HEK293 (cell line): ENCODE measurements at regions not wholly inside any gene's neighbourhood (a gene's known extent, or its start where the extent isn't known, plus 50 kb on each side); places are given as distances from the start of the nearest gene placed in this dataset.

Source experiments
- MYNN ChIP-seq: fragments of 450-650 bp; formaldehyde crosslinking; IDR thresholded peaks from 2 replicates; pipeline ENCODE4 v1.5.1; 2016; ENCODE audit warnings: missing biosample characterization, missing genetic modification characterization, borderline replicate concordance
- ZBTB21 ChIP-seq: fragments of 450-650 bp; formaldehyde crosslinking; IDR thresholded peaks from 2 replicates; pipeline ENCODE4 v1.5.1; 2017; ENCODE audit warnings: missing biosample characterization, missing genetic modification characterization
- ZNF311 ChIP-seq: fragments of 450-650 bp; formaldehyde crosslinking; IDR thresholded peaks from 2 replicates; pipeline ENCODE4 v1.5.1; 2017; ENCODE audit warnings: missing biosample characterization, missing genetic modification characterization, borderline replicate concordance
- ZNF394 ChIP-seq: fragments of 450-650 bp; formaldehyde crosslinking; IDR thresholded peaks from 2 replicates; pipeline ENCODE4 v1.5.1; 2016; ENCODE audit warnings: missing biosample characterization, missing genetic modification characterization, mild to moderate bottlenecking, moderate library complexity, borderline replicate concordance
- ZNF549 ChIP-seq: fragments of 450-650 bp; IDR thresholded peaks from 2 replicates; pipeline ENCODE4 v1.5.1; 2018; ENCODE audit warnings: missing biosample characterization, missing genetic modification characterization, mild to moderate bottlenecking, inconsistent platforms, moderate library complexity
- ZNF677 ChIP-seq: fragments of 450-650 bp; IDR thresholded peaks from 2 replicates; pipeline ENCODE4 v1.5.0; 2018; ENCODE audit warnings: missing biosample characterization, mild to moderate bottlenecking, missing genetic modification characterization, moderate library complexity
- TF ChIP-seq, protein P1 (sequence below): fragments of 450-650 bp; formaldehyde crosslinking; IDR thresholded peaks from 2 replicates; pipeline ENCODE4 v1.5.1; 2016; ENCODE audit warnings: missing biosample characterization, missing genetic modification characterization
- TF ChIP-seq, protein P2 (sequence below): fragments of 450-650 bp; formaldehyde crosslinking; IDR thresholded peaks from 2 replicates; pipeline ENCODE4 v1.5.1; 2016; ENCODE audit warnings: missing biosample characterization, missing genetic modification characterization
- TF ChIP-seq, protein P3 (sequence below): fragments of 450-650 bp; formaldehyde crosslinking; IDR thresholded peaks from 2 replicates; pipeline ENCODE4 v1.5.1; 2016; ENCODE audit warnings: missing biosample characterization, missing genetic modification characterization

DNA sequence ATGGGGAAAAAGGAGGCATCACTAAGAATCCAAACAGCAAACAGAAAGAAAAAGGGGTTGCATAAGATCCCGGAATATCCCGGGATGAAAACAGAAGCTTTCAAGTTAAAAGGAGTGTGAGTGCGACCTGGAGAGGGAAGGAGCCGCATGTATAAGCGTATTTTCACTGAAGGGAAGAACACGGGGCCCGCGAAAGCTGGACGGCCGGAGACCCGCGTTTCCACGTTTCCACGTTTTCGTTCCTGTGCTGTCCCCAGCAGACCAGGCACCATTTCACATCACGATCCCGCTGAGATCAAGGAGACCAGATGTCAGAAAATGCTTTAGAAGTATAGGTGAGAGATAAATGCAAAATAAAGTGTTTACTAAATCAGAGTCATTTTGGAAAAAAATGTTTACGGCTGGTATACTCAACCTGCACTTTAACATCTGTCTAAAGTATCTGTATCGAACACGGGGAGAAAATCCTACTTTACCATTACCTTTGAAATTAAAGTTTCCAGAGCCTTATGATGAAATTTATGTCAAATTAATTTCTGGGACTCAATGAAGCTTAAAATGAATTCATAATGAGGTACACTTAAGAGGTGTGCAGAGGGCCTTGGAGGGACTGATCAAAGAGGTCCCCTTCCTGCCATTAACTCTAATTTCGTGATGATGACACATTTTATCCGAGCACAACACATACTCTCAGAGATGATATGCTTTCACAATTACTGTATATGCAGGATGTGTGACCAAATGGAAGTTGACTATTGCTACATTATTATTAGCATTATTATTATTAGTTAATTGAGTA lies 71.0 kb upstream of the SALL3 start:
- TF ChIP-seq, protein P1, sequence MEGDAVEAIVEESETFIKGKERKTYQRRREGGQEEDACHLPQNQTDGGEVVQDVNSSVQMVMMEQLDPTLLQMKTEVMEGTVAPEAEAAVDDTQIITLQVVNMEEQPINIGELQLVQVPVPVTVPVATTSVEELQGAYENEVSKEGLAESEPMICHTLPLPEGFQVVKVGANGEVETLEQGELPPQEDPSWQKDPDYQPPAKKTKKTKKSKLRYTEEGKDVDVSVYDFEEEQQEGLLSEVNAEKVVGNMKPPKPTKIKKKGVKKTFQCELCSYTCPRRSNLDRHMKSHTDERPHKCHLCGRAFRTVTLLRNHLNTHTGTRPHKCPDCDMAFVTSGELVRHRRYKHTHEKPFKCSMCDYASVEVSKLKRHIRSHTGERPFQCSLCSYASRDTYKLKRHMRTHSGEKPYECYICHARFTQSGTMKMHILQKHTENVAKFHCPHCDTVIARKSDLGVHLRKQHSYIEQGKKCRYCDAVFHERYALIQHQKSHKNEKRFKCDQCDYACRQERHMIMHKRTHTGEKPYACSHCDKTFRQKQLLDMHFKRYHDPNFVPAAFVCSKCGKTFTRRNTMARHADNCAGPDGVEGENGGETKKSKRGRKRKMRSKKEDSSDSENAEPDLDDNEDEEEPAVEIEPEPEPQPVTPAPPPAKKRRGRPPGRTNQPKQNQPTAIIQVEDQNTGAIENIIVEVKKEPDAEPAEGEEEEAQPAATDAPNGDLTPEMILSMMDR (tag by site-specific recombination) = no peak
- TF ChIP-seq, protein P2, sequence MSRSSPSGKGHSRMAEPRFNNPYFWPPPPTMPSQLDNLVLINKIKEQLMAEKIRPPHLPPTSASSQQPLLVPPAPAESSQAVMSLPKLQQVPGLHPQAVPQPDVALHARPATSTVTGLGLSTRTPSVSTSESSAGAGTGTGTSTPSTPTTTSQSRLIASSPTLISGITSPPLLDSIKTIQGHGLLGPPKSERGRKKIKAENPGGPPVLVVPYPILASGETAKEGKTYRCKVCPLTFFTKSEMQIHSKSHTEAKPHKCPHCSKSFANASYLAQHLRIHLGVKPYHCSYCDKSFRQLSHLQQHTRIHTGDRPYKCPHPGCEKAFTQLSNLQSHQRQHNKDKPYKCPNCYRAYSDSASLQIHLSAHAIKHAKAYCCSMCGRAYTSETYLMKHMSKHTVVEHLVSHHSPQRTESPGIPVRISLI = no peak
- TF ChIP-seq ZBTB21 (tag by site-specific recombination) (no peak), MYNN (tag by site-specific recombination) (no peak), ZNF394 (tag by site-specific recombination) (no peak), ZNF311 (tag by site-specific recombination) (no peak), ZNF677 (no peak), ZNF549 (tag by site-specific recombination) (no peak)
- TF ChIP-seq, protein P3, sequence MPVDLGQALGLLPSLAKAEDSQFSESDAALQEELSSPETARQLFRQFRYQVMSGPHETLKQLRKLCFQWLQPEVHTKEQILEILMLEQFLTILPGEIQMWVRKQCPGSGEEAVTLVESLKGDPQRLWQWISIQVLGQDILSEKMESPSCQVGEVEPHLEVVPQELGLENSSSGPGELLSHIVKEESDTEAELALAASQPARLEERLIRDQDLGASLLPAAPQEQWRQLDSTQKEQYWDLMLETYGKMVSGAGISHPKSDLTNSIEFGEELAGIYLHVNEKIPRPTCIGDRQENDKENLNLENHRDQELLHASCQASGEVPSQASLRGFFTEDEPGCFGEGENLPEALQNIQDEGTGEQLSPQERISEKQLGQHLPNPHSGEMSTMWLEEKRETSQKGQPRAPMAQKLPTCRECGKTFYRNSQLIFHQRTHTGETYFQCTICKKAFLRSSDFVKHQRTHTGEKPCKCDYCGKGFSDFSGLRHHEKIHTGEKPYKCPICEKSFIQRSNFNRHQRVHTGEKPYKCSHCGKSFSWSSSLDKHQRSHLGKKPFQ (tag by site-specific recombination) = no peak
